Inferior parietal cortex (tissue), 1 donor: ENCODE measurements at regions not wholly inside any gene's neighbourhood (a gene's known extent, or its start where the extent isn't known, plus 50 kb on each side); places are given as distances from the start of the nearest gene placed in this dataset.
"Not testable (repeated sequence)": the region's sequence is repeated elsewhere in the genome, so short reads cannot be mapped to it uniquely, and the experiment has no call there.

Source experiments
- DNase-seq: peaks from one replicate; pipeline ENCODE4 v3.0.0-alpha.2; 2016; ENCODE audit errors: extremely low spot score

DNA sequence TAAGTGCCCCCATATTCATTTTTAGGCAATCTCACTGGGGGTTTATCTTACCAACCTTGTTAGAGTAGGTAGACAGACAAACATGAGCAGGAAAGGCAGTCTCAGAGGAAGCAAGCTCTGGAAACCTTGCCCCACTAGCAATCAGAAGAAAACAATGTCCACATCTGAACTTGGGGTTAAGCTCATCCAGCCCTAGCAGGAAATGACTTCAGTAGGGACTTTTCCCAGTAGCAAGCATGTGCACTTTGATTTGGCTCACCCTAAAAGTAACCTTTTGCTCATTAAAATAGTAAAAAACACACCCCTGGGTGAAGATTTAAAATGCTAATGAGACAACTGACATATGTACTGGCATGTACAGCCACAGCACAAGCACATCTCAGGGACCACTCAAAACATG is 175.5 kb downstream of the AKAIN1 start:
- DNase-seq: no peak

DNA sequence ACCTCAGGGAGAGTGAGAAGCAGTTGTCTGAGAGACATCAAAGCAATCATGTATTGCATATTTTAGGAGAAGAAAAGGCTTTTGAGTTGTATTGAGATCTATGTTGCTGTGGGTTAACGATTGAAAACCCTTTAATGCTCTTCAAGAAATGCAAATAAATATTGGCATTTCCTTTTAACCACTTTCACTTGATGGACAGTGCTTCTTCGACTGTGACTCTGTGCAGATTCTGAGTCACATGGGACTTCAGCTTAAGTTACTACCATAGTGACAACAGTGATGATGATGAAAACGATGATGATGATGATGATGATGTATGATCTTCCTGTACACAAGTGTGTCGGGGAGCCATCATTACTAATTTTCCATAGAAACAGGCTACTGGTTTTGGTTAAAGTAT is 181.8 kb downstream of the AKAIN1 start:
- DNase-seq: no peak

DNA sequence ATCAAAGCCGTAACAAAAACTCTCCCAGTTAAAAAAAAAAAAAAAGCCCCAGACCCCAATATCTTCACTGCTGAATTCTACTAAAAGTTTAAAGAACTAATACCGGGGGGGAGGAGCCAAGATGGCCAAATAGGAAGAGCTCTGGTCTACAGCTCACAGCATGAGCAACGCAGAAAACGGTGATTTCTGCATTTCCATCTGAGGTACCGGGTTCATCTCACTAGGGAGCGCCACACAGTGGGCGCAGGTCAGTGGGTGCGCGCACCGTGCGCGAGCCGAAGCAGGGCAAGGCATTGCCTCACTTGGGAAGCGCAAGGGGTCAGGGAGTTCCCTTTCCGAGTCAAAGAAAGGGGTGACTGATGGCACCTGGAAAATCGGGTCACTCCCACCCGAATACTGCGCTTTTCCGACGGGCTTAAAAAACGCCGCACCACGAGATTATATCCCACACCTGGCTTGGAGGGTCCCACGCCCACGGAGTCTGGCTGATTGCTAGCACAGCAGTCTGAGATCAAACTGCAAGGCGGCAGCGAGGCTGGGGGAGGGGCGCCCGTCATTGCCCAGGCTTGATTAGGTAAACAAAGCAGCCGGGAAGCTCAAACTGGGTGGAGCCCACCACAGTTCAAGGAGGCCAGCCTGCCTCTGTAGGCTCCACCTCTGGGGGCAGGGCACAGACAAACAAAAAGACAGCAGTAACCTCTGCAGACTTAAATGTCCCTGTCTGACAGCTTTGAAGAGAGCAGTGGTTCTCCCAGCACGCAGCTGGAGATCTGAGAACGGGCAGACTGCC is 192.8 kb downstream of the AKAIN1 start:
- not testable (repeated sequence) for DNase-seq

DNA sequence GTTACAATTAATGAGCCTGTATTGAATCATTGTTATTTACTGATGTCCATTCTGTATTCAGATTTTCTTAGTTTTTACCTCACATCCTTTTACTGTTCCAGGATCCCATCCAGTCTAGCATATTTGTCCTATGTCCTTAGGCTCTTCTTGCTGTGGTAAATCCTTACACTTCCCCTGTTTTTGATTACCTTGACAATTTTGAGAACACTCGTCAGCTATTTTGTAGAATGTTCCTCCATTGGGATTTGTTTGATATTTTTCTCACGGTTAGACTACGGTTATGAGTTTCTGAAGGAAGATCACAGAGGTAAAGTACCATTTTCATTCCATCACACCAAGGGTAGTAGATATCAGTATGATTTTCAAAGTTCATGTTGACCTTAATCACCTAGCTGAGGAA is 202.3 kb downstream of the AKAIN1 start:
- no peak for DNase-seq

DNA sequence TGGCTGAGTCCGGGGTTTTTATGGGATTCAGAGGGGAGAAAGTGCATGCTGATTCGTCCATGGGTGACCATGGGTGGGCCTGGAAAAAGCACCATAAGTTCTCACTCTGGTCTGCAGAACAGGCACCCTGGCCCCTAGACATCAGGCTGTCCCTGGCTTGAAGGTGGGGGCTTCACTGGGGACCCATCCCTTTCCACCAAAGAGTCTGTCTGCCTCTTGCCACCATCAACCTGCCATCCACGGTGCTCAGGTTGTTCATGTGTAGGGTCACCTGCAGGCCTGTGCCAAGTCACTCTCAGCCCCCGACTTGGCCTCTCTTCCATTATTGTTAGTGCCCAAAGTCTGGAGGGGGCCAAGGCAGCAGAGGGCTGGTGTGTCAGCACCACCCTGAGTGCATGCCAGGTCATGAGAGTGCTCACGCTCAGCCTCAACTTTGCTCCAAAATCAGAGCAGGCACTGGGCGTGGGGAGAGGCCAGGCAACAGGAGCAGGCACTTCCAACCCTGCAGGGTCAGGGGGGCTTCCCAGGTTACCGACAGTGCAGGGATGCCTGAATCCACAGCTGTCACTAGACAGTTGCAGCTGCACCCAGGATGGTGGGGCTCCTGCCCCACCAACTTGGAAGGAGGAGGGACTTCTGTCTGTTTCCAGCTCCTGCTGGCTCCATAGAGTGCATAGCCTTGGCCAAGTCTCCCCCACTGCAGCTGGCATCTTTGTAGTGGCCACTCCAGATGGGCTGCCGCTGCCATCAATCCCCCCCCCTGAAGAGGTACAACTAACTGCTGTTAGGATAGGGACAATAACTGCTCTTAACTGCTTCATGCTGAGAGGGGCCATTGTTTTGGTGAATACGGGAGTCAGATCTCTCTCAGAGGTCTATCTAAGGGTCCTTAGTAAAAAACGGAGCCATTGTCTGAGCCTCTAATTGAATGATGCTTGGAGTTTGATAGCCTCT is 209.3 kb downstream of the AKAIN1 start:
- DNase-seq: no peak

DNA sequence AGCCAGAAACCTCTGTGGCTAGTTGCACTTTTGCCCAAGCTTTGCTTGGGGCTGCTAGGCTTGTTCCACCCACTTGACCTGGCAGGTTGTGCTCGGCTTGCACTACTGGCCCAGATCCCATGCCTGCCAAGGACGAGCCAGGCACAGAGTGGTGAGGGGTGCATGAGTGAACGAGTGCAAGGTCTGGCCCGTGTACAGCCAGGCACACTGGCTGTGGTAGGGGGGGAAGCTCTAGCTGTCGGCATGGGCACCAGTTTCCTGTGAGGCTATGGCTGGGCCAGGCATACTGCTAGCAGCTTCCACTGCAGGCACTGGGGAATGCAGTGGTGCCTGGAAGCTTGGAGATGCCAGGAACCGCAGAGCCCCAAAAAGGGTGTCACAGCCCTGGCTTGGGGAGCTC is 210.4 kb downstream of the AKAIN1 start:
- no peak for DNase-seq

DNA sequence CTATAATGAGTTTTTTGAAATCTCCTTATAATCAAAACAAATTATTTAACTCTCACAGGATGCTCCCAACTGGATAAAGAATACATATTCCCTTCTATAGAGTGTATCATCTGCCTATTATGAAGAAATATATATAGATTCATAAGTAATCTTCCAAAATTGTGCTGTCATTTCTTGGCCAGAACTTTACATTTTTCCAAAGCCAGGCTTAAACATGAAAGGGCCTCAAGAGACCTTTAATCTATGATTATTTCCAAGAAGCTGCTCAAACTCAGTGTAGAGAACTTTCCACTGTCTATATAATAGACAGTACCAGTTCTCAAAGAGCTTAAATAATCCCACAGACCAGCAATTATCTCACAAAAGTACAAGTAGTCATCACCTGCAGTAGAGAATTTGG is 211.0 kb downstream of the AKAIN1 start:
- DNase-seq: no peak

DNA sequence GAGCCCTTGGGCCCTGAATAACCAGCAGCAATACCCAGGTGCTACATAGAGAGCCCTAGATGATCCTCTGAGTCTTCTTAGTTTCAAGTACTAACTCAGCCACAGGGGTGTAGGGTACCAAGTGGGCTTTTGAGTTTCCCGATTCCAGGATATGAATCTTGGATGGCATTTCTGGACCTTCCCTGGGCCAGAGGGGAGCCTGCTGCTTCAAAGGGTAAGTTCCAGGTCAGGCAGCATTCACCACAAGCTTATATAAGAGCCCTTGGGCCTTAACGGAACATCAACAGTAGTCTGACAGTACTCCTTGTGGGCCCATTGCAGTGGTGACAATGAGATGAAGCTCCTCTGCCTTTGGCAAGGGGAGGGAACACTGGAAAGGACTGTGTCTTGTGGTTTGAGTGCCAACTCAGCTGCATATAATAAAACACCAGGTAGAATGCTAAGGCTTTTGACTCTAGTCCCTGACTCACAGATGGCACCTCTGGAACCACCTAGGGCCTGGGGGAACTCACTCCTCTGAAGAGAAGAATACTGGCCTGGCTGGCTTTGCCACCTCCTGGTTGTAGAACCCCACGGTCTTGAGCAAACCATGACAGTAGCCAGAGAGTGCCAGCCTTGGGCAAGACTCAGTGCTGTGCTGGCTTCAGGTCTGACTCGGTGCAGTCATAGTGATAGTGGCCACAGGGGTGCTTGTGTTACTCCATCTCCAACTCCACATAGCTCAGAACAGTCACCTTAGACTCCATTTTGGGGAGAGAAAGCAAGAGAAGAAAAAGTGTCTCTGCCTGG is 235.7 kb downstream of the AKAIN1 start:
- DNase-seq: no peak

DNA sequence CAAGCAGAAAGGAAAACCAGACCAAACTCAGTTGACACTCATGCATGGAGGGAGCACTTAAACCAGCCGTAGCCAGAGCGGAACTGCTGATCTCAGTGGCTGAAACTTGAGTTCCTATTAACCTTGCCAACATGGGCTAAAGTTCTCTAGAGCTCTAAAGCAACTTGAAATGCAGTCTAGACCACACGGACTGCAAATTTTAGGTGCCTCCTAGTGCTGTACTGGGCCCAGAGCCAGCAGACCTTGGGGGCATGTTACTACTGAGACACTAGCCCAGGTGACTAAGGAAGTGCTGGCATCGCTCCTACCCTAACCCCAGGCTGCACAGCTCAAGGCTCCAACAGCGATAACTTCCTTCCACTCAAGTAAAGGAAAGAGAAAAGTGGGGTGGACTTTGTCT is 236.5 kb downstream of the AKAIN1 start:
- DNase-seq: no peak

DNA sequence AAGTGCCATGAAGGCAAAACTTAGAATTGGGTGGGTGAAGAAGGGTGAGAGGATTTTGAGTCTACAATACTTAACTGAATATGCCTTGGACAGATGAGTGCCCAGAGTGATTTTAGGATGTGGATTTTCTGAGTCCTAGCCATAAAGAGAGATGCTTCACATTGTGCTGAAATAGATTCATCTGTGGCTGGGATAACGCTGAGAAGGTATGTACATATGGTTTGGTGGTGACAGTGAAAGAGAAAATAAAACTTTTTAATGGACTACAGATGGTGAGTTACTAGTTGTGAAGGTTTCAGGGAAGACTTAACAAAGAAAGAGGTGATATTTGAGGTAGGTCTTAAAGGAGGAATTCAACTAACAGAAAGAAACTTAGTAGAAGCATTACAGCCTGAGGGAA is 265.8 kb downstream of the AKAIN1 start:
- no peak for DNase-seq

DNA sequence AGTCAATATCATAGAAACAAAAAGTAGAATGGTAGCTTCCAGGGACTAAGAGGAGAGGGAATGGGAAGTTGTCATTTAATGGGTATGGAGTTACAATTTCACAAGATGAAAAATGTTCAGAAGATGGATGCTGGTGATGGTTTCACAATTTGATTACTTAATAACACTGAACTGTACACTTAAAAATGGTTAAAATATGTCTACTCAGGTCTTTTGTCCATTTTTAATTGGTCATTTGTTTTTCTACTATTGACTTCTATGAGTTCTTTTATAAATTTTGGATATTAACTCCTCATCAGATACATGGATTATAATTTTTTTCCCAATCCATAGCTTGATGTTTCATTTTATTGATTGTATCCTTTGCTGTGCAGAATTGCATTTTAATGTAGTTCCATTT is 275.5 kb downstream of the AKAIN1 start:
- DNase-seq: no peak

DNA sequence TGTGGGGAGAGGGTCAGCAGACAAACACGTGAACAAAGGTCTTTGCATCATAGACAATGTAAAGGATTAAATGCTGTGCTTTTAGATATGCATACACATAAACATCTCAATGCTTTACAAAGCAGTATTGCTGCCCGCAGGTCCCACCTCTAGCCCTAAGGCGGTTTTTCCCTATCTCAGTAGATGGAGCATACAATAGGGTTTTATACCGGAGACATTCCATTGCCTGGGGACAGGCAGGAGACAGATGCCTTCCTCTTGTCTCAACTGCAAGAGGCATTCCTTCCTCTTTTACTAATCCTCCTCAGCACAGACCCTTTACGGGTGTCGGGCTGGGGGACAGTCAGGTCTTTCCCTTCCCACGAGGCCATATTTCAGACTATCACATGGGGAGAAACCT is 279.5 kb downstream of the AKAIN1 start:
- DNase-seq: not testable (repeated sequence)

DNA sequence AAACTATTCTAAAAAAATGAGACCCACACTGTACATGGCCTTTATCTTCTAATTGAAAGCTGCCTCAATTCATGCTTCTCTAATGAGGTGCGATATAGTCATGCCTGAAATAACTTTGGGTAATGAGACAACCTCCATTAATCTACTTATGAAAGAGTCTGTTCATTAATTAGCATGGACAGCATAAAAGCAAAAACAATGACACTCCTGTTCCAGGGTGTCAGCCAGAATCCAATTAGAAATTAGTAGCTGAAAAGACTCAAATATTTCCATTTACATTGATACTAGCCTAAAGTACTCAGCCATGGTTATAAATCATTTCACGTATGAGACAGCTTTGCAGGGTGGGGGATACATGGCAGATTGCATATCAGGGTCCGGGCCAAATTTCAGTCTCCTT is 288.7 kb downstream of the AKAIN1 start:
- no peak for DNase-seq

DNA sequence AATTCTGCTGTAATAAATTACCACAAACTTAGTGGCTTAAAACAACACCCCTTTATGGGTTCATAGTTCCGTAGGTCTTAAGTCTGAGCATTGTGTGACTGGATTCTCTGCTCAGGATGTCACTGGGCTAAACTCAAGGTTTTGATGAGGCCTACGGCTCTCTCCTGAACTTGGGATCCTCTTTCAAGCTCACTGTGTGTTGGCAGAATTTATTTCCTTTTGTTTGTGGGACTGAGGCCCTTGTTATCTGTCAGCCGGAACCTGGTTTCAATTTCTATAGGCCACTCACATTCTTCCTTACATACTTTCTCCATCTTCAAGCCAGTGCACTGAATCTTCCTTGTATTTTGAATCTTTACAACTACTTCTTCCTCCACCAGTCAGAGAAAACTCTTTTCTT is 290.2 kb downstream of the AKAIN1 start:
- no peak for DNase-seq

DNA sequence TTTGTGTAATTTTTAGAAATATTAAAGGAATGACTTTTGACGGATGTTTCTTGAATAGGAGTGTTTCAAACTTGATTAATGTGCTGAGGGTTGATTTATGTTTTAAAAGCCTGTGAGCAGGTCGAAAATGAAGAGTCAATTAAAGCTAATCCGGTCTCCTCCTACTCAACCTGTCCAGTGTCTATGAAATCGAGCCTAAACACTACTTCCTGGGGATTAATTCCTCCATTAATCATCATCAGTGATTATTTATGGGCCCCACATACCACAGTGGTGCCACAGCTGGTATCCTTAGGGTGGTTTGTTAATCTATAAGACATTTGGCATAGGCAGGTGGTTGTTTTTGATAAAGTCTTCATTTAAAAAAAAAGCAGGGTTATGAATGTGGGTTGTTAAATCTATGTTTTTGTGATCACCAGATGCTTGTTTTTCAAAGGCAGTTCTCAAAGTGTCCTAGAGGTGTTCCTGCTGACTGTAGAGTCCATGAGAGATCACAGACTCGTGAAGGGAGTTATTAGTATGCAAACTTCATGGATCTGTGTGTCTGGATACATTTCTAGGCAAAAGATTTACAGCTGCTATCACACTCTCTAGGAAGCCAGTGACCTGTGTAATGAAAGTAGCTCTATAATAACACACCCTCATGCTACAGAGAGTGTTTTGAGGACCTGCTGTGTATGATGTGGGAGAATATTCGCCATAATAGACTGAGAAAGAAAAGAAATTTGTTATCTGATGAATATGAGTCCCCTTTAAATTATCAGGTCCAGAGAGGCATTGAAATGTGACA is 308.6 kb downstream of the AKAIN1 start:
- no peak for DNase-seq

DNA sequence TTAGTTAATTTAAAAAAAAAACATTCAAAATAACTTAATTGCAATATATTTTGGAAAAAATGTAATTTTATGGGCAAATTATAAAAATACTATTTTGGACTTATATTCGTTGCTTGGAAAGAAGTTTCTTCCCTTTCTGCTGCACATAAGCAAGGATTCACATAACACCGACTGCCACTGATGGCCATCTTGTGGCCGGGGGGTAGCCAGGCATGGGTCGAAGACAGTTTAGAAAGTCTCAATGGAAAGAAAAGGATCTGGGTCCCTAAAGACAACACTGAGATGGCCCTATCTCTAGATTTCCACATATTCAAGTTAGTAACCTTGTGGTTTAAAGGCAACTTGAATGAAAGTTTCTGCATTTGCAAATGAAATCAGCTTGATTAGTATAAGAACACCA is 318.6 kb downstream of the AKAIN1 start:
- no peak for DNase-seq

DNA sequence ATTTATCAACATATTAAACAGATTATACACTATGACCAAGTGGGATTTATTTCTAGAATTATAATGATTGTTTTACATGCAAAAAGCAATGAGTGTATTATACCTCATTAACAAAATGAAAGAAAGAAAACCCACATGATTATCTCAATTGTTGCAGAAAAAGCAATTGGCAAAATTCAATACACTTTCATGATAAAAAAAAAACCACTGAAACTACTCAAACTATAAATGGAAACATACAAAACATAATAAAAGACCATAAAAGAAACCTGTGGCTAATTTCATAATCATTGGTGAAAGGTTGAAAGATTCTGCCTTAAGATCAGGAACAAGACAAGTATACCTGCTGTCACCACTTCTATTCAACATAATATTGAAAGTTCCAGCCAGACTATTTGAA is 325.9 kb downstream of the AKAIN1 start:
- DNase-seq: no peak

DNA sequence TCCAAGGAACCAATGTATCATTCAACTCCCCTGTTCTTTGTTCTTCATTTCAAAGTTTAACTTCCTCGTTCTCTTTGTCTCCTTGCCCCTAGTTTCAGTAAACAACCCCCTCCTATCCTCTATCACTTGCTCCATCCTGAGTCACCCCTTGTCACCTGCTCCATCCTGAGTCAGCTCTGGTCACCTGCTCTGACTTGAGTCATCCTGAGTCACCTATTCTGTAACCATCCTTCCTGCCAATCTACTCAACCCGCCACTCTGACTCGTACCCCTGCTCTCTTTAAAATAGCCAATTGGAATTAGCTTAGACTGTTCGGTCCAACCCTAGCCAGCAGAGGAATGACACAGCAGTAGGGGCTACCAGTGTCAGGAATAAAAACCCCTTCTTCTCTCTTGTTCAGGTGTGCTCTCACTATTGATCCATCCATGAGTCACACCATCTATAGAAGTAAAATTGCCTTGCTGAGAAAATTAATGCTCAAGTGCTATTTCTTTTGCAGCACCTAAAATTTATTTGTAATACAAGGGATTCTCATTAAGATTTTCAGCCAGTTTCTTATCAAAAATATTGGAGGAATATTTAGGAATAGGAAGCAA is 326.8 kb downstream of the AKAIN1 start:
- DNase-seq: no peak

DNA sequence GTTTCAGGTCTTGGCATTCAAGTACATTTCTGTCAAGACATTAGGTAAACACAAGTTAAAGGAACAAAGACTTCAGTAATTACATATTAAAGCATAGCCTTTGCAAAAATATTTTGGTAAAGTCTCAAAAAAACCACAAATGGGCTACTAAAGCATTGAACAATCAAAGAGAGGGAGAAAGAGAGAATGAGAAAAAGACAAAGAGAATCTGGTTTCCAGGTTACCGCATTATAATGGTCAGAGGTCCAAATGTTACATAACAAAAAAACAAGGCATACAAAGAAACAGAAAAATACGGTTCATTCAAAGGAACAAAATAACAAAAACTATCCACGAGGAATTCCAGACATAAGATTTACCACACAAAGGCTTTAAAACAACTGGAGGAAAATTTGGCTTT is 327.9 kb downstream of the AKAIN1 start:
- DNase-seq: no peak

DNA sequence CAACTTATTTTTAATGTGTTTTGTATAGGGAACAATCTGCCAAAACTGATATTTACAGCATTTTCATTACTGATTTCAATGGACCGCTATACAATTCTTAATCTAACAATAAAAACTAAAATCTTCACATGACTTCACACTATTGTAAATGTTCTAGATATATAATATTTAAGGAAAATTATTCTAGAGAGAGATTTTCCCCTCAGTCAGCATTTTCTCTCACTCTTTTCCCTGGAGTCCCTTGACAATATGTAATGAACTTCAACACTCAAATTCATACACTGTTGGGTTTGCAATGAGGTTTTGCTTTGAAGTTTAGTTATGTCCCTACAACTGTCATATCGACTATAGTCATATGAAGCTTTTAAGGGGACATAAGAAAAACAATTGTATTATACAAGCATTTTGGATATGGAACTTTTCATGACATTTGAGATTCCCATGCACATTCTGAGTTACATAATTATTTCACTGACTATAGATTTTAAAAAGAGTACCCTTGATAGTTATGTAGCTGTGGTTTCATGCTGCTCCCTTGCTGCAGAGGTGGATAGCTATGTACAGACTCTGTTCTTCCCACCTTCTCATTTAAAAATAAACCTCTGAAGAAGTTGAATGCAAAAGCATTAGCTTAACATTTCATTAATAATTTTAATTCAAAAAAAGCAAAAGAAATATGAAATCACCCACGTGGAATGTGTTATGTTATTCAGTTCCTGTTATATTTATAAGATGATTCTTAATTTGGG is 338.5 kb downstream of the AKAIN1 start:
- DNase-seq: no peak
